Cardiac fibroblast (primary cell): ENCODE measurements at regions not wholly inside any gene's neighbourhood (a gene's known extent, or its start where the extent isn't known, plus 50 kb on each side); places are given as distances from the start of the nearest gene placed in this dataset.

Experiments used
- DNase-seq, 2 donors: peaks; one replicate each; pipeline versions ENCODE4 v3.0.0 to v3.0.0-alpha.2; 2010; ENCODE audit warnings: low read depth in 2 of 2
- H3K4me3 ChIP-seq, 2 donors: replicated peaks in 1 of 2; 1 replicate in 1 of 2; 2 replicates in 1 of 2; pipeline ENCODE4 v1.5.1; 2011; ENCODE audit warnings: low read depth in 2 of 2, low read length in 2 of 2, mild to moderate bottlenecking in 2 of 2, moderate library complexity in 1 of 2
- TF ChIP-seq, protein P1 (sequence below): IDR thresholded peaks from one replicate; pipeline ENCODE4 v1.5.1; 2011; ENCODE audit warnings: low read depth, mild to moderate bottlenecking, low read length, inconsistent platforms

DNA sequence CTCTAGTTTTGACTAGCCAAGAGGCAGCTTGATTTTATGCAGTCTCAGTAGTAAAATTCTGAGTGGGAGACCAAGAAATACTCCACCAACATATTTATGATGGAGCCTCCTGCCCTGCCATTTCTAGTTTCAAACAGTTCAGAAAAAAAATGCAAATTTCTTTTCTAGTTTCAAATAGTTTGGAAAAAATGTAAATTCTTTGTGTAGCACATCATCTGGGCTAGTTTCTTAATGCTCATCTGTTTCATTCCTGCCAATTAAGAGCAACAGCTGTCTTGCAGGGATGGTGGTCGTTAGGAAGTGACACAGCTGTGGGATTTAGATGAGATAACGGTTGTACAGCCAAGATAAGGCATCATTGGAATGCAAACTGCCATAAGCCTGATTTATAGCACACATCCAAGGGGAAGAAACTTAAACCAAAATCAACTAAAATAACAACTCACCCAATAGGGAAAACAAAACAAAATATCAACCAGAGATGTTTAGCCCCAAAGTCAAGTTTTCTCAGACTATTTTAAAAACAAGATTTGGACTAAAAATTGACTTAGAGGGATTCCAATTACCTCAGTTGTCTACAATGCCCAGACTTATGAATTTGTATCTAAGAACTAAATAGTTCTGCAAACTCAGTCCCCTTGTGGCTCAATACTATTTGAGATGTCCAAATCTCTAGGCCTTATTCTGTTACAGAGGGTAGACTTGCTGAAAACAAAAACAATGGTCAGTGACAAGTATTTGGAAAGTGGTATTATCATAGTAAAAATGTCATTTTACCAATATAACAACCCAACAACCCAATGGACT, 291.3 kb upstream of the ATP2B1 start:
- DNase-seq = no peak
- TF ChIP-seq, protein P1, sequence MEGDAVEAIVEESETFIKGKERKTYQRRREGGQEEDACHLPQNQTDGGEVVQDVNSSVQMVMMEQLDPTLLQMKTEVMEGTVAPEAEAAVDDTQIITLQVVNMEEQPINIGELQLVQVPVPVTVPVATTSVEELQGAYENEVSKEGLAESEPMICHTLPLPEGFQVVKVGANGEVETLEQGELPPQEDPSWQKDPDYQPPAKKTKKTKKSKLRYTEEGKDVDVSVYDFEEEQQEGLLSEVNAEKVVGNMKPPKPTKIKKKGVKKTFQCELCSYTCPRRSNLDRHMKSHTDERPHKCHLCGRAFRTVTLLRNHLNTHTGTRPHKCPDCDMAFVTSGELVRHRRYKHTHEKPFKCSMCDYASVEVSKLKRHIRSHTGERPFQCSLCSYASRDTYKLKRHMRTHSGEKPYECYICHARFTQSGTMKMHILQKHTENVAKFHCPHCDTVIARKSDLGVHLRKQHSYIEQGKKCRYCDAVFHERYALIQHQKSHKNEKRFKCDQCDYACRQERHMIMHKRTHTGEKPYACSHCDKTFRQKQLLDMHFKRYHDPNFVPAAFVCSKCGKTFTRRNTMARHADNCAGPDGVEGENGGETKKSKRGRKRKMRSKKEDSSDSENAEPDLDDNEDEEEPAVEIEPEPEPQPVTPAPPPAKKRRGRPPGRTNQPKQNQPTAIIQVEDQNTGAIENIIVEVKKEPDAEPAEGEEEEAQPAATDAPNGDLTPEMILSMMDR = no peak

DNA sequence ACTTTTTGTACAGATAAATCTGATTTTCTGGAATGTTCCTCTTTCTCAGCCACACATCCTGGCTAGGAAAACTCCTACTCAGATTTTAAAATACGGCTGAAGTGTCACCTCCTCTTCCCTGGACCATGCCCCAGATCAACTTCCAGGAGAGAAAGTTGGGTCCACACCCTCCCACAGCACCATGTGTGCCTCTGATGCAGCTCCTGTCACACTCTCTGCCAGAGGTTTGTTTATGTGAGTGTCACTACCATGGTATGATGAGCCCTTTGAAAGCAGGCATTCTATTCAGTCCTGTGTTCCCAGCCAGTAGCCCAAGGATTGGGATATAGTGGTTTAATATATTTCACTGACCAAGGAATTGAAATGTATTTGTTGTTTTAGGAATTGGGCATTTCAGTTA, 287.2 kb upstream of the ATP2B1 start:
- no peak overlapping the region for H3K4me3 ChIP-seq
- DNase-seq = no peak
- TF ChIP-seq, protein P1 = no peak

More for the DNA sequence above, 291.3 kb upstream of the ATP2B1 start:
- H3K4me3 ChIP-seq = no peak overlapping the region

DNA sequence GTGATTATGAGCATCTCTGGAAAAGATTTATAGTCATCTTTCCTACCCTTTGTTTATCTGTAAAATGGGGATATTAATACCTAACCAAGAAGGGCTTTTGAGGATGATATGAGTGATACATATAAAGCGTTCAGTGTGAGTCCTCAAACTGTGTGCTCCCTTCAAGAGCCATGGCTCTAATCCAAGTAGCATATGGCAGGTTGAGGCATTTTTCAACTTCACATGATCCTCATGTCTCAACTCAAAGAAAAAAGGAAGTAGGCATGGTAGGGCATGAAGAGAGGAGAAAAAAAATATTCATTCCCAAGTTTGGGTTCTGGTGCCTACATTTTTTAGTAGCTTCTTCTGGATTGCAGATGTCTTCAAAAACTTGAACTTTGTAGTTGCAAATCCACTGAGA, 286.3 kb upstream of the ATP2B1 start:
- TF ChIP-seq, protein P1 = no peak
- no peak for DNase-seq
- H3K4me3 ChIP-seq = no peak overlapping the region

DNA sequence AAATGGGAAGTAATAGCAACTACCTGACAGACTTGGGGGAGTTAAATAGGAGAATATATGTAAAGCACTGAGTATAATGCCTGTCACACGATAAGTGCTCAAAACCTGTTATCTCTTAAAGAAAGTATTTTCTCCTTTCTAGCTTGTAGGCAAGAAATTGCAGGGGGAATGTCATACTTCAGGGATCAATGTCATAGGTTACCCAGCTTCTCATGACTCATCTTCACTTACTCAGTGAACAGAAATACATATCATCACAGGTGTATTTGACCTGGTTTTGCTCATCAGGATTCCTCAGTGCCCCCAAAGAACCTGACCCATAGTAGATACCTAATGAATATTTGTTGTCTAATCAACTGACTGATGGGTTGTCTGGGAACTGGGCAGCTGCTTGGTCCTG, 285.0 kb upstream of the ATP2B1 start:
- TF ChIP-seq, protein P1 = no peak
- no peak overlapping the region for H3K4me3 ChIP-seq
- no peak for DNase-seq

DNA sequence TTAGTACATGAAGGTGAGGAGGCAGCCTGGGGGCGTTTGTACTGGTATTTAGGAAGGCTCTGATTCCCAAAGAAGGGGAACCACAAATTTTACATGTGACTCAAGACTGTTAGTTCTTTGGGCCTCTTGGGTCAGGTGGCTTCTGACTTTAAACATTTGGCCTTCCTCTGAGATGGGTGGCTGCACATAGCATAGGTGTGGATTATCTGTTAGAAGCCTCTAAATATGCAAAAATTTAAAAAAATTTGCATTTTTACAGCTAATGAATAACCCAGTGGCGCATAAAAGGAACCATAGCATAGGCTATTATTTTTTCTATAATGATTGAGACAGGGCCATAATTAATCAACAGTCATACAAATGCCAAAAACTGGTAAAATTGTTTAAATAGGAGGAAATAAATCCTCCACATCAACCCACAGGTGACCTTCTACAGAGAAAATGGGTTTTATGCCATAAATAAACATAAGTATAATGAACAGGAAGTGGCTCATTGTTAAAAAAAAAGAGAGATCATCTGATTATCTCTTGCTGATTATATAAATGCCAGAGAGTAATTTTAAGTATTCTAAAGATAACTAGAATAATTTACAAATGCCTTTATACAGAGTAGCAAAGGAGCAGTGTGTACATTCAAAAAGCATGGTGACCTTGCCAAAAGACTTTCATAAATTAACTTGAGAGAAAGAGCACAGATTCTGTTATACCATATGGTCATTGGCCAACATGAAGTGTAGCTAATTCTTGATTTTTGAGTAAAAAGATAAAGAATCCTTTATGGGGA, 284.2 kb upstream of the ATP2B1 start:
- no peak for DNase-seq
- H3K4me3 ChIP-seq = no peak overlapping the region
- TF ChIP-seq, protein P1 = no peak

DNA sequence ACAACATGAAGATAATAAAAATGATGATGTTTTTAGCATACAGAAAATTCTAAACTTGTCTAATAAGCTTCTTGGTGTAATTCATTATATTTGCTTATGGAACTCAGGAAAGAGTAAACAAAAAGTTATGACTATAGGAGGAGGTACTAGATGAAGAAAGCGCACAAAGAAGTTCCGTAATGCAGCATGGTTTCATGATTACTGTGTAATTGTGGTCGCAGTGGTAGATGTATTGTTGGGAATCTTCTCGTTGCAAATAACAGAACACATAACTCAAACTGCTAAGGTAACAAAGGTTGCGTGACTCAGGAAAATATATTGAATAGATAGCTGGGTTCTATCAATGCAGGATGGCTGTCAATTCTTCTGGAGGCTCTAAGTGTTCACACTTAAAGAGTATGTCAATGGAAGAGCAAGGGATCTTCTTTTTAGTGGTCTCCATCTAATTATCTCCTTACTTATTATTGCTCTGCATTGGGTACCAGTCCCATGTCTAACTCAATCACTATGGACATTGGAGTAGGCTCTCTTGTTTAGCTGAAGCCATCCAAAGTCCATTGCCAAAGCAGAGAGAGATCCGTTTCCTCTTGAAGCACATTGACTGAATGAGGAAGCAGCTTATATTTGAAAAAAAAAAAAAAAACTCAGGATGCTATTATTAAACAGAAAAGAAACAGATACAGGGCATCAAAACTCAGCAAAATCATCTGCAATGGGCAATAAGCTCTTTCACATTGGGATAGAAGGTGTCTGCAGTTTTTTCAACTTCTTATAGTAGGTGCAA, 283.4 kb upstream of the ATP2B1 start:
- TF ChIP-seq, protein P1 = no peak
- no peak for DNase-seq
- no peak overlapping the region for H3K4me3 ChIP-seq
